ENCODE measurements at regions not wholly inside any gene's neighbourhood (a gene's known extent, or its start where the extent isn't known, plus 50 kb on each side); places are given as distances from the start of the nearest gene placed in this dataset.

- DNase-seq (ENCODE audit: low read depth): no peak
These were observed 334.5 kb downstream of the SMAD2 start for GRCh38 chr18:47595831-47596501.

GRCh38 chr18:47594621-47595086, 335.8 kb downstream of the SMAD2 start:
- no peak for DNase-seq (ENCODE audit: low read depth)

GRCh38 chr18:47593744-47594472, 336.6 kb downstream of the SMAD2 start:
- no peak for DNase-seq (ENCODE audit: low read depth)

GRCh38 chr18:47591429-47591828, 339.0 kb downstream of the SMAD2 start:
- no peak for DNase-seq (ENCODE audit: low read depth)

- no peak for DNase-seq (ENCODE audit: low read depth)
These were observed 336.1 kb upstream of the SKOR2 start for GRCh38 chr18:47587587-47587986.

- no peak for DNase-seq (ENCODE audit: low read depth)
These were observed 335.1 kb upstream of the SKOR2 start for GRCh38 chr18:47586418-47587070.

GRCh38 chr18:47585914-47586313, 334.5 kb upstream of the SKOR2 start:
- no peak for DNase-seq (ENCODE audit: low read depth)

GRCh38 chr18:47585136-47585535, 333.7 kb upstream of the SKOR2 start:
- no peak for DNase-seq (ENCODE audit: low read depth)

GRCh38 chr18:47582093-47582492, 330.6 kb upstream of the SKOR2 start:
- DNase-seq (ENCODE audit: low read depth): no peak

- DNase-seq (ENCODE audit: low read depth): no peak
These were observed 326.1 kb upstream of the SKOR2 start for GRCh38 chr18:47577520-47577919.

- DNase-seq (ENCODE audit: low read depth): no peak
These were observed 323.5 kb upstream of the SKOR2 start for GRCh38 chr18:47574966-47575365.

GRCh38 chr18:47571957-47572356, 320.5 kb upstream of the SKOR2 start:
- DNase-seq (ENCODE audit: low read depth): no peak

- no peak for DNase-seq (ENCODE audit: low read depth)
These were observed 315.3 kb upstream of the SKOR2 start for GRCh38 chr18:47566809-47567208.

GRCh38 chr18:47560723-47561715, 309.6 kb upstream of the SKOR2 start:
- DNase-seq (ENCODE audit: low read depth): no peak

GRCh38 chr18:47558110-47558750, 306.8 kb upstream of the SKOR2 start:
- no peak for DNase-seq (ENCODE audit: low read depth)

- no peak for DNase-seq (ENCODE audit: low read depth)
These were observed 305.7 kb upstream of the SKOR2 start for GRCh38 chr18:47557160-47557559.

GRCh38 chr18:47552783-47553182, 301.3 kb upstream of the SKOR2 start:
- no peak for DNase-seq (ENCODE audit: low read depth)

- DNase-seq (ENCODE audit: low read depth): no peak
These were observed 299.2 kb upstream of the SKOR2 start for GRCh38 chr18:47550611-47551010.

- DNase-seq (ENCODE audit: low read depth): no peak
These were observed 297.6 kb upstream of the SKOR2 start for GRCh38 chr18:47549021-47549540.

GRCh38 chr18:47547539-47548202, 296.2 kb upstream of the SKOR2 start:
- DNase-seq (ENCODE audit: low read depth): no peak

- DNase-seq (ENCODE audit: low read depth): no peak
These were observed 294.2 kb upstream of the SKOR2 start for GRCh38 chr18:47545613-47546012.
